Nephron (organoid): ENCODE measurements at regions not wholly inside any gene's neighbourhood (a gene's known extent, or its start where the extent isn't known, plus 50 kb on each side); places are given as distances from the start of the nearest gene placed in this dataset.
"Not testable (repeated sequence)": the region's sequence is repeated elsewhere in the genome, so short reads cannot be mapped to it uniquely, and the experiment has no call there.

ENCODE experiments used
- H3K27ac Mint-ChIP-seq, 3 experiments: 2 replicates each; pipeline ENCODE4 v1.8.0; 2020; ENCODE audit warnings: mixed read lengths in 3 of 3, mild to moderate bottlenecking in 2 of 3, moderate library complexity in 1 of 3
- H3K27me3 Mint-ChIP-seq: 2 replicates; pipeline ENCODE4 v1.8.0; 2021; ENCODE audit warnings: low read depth, mild to moderate bottlenecking, moderate library complexity, mixed read lengths
- H3K36me3 Mint-ChIP-seq: 2 replicates; pipeline ENCODE4 v1.8.0; 2020; ENCODE audit warnings: low read depth, mixed read lengths
- H3K4me1 Mint-ChIP-seq: 2 replicates; pipeline ENCODE4 v1.8.0; 2020; ENCODE audit warnings: mixed read lengths
- H3K4me3 Mint-ChIP-seq, 3 experiments: 2 replicates each; pipeline ENCODE4 v1.8.0; 2020; ENCODE audit warnings: mild to moderate bottlenecking in 3 of 3, mixed read lengths in 3 of 3, moderate library complexity in 2 of 3
- H3K9me3 Mint-ChIP-seq: 2 replicates; pipeline ENCODE4 v1.8.0; 2020; ENCODE audit warnings: mixed read lengths
- TF ChIP-seq, protein P1 (sequence below), 3 experiments: fragments of 200-600 bp; sonication (generic); IDR thresholded peaks; one replicate each; pipeline ENCODE4 v1.5.0; 2021; ENCODE audit warnings: antibody characterized with exemption in 3 of 3; ENCODE audit not compliant: unreplicated experiment in 3 of 3

DNA sequence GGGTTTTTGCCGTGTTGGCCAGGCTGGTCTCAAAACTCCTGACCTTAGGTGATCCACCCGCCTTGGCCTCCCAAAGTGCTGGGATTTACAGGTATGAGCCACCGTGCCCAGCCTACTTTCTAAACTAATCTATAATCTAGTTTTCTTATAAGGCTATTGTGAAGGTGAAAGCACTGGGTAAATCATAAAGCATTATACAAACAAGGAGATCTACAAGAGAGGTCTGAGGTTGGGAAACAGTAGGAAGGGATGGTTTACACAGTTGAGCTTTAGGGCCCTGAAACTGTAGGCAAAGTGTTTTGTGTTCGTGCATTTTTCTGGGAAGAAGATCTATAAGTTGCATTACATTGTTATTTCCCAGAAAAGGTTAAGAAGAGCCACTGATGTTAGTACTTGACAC, 84.9 kb upstream of the MED13 start:
- Mint-ChIP-seq H3K9me3 (no peaks in the 10 kb centered on the region), H3K36me3 (no peaks in the 10 kb centered on the region), H3K4me3 (no peak overlapping the region), H3K4me1 (no peaks in the 10 kb centered on the region), H3K27me3 (peaks cover 7% of the 10 kb centered on the region), H3K27ac (no peak overlapping the region)
- TF ChIP-seq, protein P1, sequence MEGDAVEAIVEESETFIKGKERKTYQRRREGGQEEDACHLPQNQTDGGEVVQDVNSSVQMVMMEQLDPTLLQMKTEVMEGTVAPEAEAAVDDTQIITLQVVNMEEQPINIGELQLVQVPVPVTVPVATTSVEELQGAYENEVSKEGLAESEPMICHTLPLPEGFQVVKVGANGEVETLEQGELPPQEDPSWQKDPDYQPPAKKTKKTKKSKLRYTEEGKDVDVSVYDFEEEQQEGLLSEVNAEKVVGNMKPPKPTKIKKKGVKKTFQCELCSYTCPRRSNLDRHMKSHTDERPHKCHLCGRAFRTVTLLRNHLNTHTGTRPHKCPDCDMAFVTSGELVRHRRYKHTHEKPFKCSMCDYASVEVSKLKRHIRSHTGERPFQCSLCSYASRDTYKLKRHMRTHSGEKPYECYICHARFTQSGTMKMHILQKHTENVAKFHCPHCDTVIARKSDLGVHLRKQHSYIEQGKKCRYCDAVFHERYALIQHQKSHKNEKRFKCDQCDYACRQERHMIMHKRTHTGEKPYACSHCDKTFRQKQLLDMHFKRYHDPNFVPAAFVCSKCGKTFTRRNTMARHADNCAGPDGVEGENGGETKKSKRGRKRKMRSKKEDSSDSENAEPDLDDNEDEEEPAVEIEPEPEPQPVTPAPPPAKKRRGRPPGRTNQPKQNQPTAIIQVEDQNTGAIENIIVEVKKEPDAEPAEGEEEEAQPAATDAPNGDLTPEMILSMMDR (IDR thresholded peaks at IDR 0.05; ENCODE audit: unreplicated experiment in 3 of 3): no peak

DNA sequence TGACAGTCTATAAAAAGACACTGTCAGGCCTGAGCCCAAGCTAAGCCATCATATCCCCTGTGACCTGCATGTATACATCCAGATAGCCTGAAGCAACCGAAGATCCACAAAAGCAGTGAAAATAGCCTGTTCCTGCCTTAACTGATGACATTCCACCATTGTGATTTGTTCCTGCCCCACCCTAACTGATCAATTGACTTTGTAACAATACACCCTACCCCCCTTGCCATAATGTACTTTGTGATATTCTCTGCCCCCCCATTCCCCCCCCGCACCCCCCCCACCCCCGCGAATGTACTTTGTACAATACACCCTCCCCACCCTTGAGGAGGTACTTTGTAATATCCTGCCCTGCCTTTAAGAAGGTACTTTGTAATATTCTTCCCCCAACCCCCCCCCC, 82.2 kb upstream of the MED13 start:
- no peak overlapping the region for H3K27ac Mint-ChIP-seq
- no peaks in the 10 kb centered on the region for H3K4me1 Mint-ChIP-seq
- H3K36me3 Mint-ChIP-seq: no peaks in the 10 kb centered on the region
- no peak overlapping the region for H3K4me3 Mint-ChIP-seq
- peaks cover 3% of the 10 kb centered on the region for H3K27me3 Mint-ChIP-seq
- TF ChIP-seq, protein P1 (IDR thresholded peaks at IDR 0.05; ENCODE audit: unreplicated experiment in 3 of 3): no peak
- H3K9me3 Mint-ChIP-seq: peaks cover 3% of the 10 kb centered on the region

DNA sequence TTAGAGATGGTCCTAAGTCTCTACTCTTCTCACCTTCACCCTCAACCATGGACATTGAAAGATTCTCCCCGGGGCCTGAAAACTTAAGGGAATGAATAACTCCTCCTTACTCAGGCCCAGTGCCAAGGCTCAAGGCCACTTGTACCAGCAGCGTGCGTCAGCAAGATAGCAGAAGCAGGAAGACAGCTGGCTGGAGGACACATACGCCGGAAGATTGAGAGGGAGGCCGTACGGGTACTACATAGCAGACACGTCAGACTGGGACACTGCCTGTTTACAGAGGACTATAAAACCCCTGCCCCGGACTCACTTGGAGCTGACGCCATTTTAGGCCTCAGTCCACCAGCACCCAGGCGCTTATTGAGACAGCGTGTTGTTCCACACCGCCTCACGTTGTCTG, 75.8 kb upstream of the MED13 start:
- no peak overlapping the region for H3K27ac Mint-ChIP-seq
- peaks cover 9% of the 10 kb centered on the region for H3K9me3 Mint-ChIP-seq
- H3K4me1 Mint-ChIP-seq: no peaks in the 10 kb centered on the region
- peaks cover 6% of the 10 kb centered on the region for H3K27me3 Mint-ChIP-seq
- TF ChIP-seq, protein P1 (IDR thresholded peaks at IDR 0.05; ENCODE audit: unreplicated experiment in 3 of 3): no peak
- H3K4me3 Mint-ChIP-seq: no peak overlapping the region
- H3K36me3 Mint-ChIP-seq: no peaks in the 10 kb centered on the region

DNA sequence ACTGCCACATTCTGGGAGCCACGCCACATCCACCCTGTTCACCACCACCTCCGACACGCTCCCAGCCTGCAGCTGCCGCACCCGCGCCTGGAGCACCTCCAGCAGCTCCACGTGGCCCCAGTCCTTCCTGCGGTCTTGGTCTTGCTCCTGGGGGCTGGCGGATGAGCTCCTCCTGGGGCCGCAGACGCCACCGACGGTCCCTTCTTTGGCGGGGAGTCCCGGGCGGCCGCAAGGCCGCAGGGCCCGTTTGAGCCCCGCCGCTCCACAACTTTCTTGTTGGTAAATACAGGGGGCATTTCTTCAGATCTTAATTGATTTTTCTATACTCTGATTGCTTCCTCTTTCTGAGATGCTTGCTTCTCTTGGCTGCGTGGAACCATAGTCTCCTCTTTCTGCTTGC, 75.3 kb upstream of the MED13 start:
- TF ChIP-seq, protein P1 (IDR thresholded peaks at IDR 0.05; ENCODE audit: unreplicated experiment in 3 of 3): no peak
- H3K27me3 Mint-ChIP-seq: peaks cover 6% of the 10 kb centered on the region
- no peaks in the 10 kb centered on the region for H3K36me3 Mint-ChIP-seq
- no peak overlapping the region for H3K4me3 Mint-ChIP-seq
- H3K27ac Mint-ChIP-seq: no peak overlapping the region
- peaks cover 9% of the 10 kb centered on the region for H3K9me3 Mint-ChIP-seq
- no peaks in the 10 kb centered on the region for H3K4me1 Mint-ChIP-seq

DNA sequence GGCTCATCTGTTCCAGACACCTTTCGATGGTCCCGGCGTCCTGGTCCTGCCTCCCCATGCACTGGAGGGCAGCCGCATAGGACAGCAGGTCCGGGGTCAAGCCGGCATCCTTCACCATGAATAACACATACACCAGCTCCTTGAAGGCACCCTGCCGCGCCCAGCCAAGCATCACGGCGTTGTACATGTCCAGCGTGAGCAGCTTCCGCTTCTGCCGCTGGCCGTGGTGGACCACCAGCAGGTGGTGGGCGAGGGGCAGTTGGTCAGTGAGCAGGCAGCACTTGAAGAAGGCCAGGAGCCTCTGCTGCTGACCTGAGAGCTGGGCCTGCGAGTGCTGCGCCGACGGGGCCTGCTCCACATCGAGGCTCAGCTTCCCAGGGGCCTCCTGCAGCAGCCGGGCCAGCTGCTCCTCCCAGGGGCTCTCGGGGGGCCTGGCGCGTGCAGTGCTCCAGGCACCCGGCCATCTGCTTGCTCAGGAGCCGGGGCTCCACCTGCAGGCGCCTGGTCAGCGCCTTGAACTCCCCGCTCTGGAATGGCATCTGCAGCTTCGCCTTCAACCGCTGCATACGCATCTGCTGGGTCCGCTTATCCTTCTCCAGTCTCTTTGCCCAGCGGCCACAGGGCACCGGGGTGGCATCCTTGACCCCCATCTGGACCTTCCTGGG, 74.7 kb upstream of the MED13 start:
- H3K9me3 Mint-ChIP-seq, H3K36me3 Mint-ChIP-seq, H3K4me3 Mint-ChIP-seq, H3K4me1 Mint-ChIP-seq, H3K27me3 Mint-ChIP-seq, H3K27ac Mint-ChIP-seq: not testable (repeated sequence)

DNA sequence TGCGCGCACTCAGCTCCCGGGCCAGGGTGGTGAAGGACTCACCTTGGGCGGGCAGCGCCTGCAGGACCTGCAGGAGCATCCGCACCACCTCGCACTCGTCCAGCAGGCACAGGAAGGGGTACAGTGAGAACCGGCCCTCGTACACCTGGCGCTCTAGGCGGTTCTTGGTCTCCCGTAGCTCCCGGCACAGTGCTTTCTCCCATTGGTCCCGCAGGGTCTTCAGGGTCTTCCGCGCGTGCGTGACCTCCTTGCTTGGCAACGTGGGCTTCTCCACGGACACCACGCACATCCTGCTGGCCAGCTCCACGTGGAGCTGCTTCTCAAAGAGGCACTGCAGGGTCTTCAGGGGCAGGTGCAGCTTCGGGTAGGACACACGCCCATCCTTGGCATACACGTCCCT, 74.1 kb upstream of the MED13 start:
- no peaks in the 10 kb centered on the region for H3K4me1 Mint-ChIP-seq
- no peaks in the 10 kb centered on the region for H3K36me3 Mint-ChIP-seq
- H3K9me3 Mint-ChIP-seq: peaks cover 9% of the 10 kb centered on the region
- H3K27me3 Mint-ChIP-seq: peaks cover 4% of the 10 kb centered on the region
- H3K4me3 Mint-ChIP-seq: no peak overlapping the region
- TF ChIP-seq, protein P1 (IDR thresholded peaks at IDR 0.05; ENCODE audit: unreplicated experiment in 3 of 3): no peak
- no peak overlapping the region for H3K27ac Mint-ChIP-seq

DNA sequence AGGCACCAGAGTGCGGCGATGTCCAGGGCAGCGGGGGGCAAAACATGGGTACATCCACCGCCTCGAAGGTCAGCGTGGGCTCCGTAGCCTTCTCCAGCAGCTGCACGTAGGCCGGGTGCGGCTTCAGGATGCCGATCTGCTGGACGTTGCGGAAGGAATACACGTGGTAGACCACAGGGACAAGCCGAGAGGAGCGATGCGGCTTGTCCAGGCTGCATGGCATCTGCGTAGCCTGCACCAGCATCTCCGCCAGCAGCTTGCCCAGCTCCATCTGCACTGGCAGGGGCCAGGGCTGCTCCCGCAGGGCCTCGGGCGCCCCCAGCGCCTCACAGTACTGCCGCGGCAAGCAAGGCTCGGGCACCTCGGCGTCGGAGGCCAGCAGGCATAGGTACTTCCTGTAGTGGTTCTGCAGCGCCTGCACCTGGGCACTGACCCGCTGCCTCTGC, 73.6 kb upstream of the MED13 start:
- H3K27me3 Mint-ChIP-seq, H3K4me1 Mint-ChIP-seq, H3K36me3 Mint-ChIP-seq, H3K4me3 Mint-ChIP-seq, H3K27ac Mint-ChIP-seq, H3K9me3 Mint-ChIP-seq: not testable (repeated sequence)

DNA sequence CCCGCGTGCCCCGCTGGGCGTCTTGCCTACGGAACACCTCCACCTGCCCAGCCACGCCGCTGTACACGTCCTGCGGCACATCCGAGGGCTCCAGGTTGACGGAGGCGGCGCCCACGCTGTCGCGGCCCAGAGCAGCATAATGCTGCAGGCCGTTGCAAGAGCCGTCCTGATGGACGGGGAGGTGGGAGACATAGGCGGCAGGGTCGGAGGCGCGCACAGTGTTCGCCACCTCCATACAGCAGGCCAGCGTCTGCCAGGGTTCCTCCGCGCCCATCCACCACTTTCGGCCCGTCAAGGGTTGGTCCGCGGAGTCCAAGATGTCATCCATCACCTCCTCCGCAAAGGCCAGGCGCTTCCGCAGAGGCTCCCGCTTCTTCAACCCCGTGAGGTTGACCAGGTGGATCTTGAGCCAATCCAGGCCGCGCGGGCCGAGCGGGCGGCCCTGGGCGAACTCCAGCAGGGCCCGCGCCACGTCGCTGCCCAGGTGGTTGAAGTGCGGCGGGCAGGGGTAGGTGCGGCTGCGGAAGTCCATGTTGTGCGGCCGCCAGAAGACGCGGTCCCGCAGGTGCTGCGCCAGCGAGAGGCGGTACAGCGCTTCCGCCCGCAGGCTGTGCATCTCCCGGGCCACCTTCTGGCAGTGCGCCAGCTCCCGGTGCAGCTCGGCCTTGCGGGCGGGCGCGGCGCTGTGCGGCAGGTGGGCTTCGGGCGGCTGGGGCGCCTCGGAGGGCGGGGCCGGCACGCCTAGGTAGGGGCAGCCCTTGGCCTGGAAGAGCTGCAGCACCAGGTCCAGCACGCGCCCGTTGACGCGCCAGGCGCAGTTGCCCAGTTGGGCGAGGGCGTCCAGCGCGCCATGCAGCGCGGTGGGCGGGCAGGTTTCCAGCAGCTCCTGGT, 72.9 kb upstream of the MED13 start:
- H3K36me3 Mint-ChIP-seq, H3K4me1 Mint-ChIP-seq, H3K27ac Mint-ChIP-seq, H3K9me3 Mint-ChIP-seq, H3K4me3 Mint-ChIP-seq, H3K27me3 Mint-ChIP-seq: not testable (repeated sequence)

DNA sequence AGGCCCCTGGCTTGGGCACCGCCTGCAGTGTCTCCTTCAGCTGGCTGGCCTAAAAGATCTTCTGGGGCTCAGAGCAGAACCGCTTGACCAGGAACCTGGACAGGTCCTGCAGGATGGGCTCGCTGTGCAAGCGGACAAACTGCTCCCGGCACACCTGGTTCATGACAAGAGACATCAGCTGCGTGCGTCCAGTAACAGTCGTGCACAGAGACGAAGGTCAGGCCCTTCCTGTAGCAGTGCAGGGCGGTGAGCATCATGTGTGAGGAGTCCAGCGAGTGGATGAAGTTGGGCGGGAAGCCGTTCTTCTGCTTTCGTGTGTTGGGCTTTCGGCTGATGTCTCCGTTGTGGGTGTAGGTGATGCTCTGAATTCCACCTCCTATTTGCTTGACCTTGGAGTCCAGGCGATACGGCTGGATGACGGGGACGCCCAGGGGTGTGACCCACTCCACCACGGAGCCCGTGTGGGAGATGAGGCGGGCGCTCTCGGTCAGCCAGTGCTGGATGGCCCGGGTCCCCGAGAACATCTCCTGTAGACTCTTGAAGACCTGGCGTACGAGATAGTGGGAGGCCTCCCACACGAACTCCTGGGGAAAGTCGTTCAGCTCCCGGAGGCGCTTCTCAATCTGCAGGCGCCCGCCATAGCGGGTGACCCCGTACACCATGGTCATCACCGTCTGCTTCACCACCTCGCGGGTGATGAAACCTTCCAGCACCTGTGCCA, 72.1 kb upstream of the MED13 start:
- H3K9me3 Mint-ChIP-seq: not testable (repeated sequence)

More for the DNA sequence above, 72.1 kb upstream of the MED13 start:
- H3K36me3 Mint-ChIP-seq, H3K27me3 Mint-ChIP-seq, H3K27ac Mint-ChIP-seq, H3K4me3 Mint-ChIP-seq, H3K4me1 Mint-ChIP-seq: not testable (repeated sequence)
